Subcutaneous abdominal adipose tissue (tissue), 5 donors: ENCODE measurements at regions not wholly inside any gene's neighbourhood (a gene's known extent, or its start where the extent isn't known, plus 50 kb on each side); places are given as distances from the start of the nearest gene placed in this dataset.

ENCODE experiments used
- H3K27ac ChIP-seq: one replicate; pipeline ENCODE4 v1.7.0; 2013; ENCODE audit warnings: low read depth, mild to moderate bottlenecking, inconsistent platforms, low read length, moderate library complexity
- H3K27me3 ChIP-seq, 5 donors: one replicate each; pipeline ENCODE4 v1.7.0; 2013; ENCODE audit warnings: low read length in 5 of 5, inconsistent platforms in 1 of 5; ENCODE audit not compliant: control insufficient read depth in 5 of 5, insufficient read depth in 4 of 5
- H3K36me3 ChIP-seq, 5 donors: one replicate each; pipeline ENCODE4 v1.7.0; 2013; ENCODE audit warnings: low read length in 5 of 5; ENCODE audit not compliant: control insufficient read depth in 5 of 5, insufficient read depth in 5 of 5
- H3K4me1 ChIP-seq, 5 donors: one replicate each; pipeline ENCODE4 v1.7.0; 2013; ENCODE audit warnings: low read length in 5 of 5, mild to moderate bottlenecking in 3 of 5, moderate library complexity in 1 of 5; ENCODE audit not compliant: control insufficient read depth in 5 of 5, insufficient read depth in 5 of 5
- H3K4me3 ChIP-seq, 5 donors: one replicate each; pipeline ENCODE4 v1.7.0; 2013; ENCODE audit warnings: low read length in 5 of 5, low read depth in 1 of 5
- H3K9ac ChIP-seq, 5 donors: one replicate each; pipeline ENCODE4 v1.7.0; 2013; ENCODE audit warnings: low read length in 5 of 5, mild to moderate bottlenecking in 4 of 5, moderate library complexity in 3 of 5
- H3K9me3 ChIP-seq, 5 donors: one replicate each; pipeline ENCODE4 v1.7.0; 2013; ENCODE audit warnings: low read length in 5 of 5; ENCODE audit not compliant: control insufficient read depth in 5 of 5
- donor health status: healthy.
- donor health status: healthy.
- donor health status: healthy.
- donor health status: healthy.
- donor health status: healthy.

DNA sequence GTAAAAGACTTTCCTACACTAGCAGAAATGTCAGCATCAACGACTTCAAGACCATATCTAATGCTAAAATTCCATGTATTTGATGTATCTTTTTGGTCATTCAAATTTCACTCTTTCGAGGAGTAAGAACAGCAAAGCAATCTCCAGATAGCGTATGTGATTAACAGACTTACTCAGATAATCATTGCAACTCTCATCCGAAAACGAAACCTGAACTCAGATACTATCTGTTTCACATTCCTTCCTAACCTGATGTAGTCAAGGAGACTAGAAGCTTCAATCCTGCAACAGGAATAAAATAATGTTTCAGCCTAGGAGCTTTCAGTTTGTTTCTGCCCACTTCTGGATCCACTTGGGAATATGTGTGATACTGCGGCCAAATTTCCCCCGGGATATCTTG, 286.3 kb downstream of the NUAK1 start:
- no peaks in the 10 kb centered on the region for H3K27me3 ChIP-seq
- H3K4me1 ChIP-seq, result peaks cover 0 to 20% (median 18%) of the 10 kb centered on the region in 5 donors
- H3K27ac ChIP-seq, result no peak overlapping the region
- no peaks in the 10 kb centered on the region for H3K9me3 ChIP-seq
- peak overlapping the region; percentile 11 to 57 (median 41) for H3K4me3 ChIP-seq
- no peaks in the 10 kb centered on the region for H3K36me3 ChIP-seq
- H3K9ac ChIP-seq, result no peak overlapping the region

DNA sequence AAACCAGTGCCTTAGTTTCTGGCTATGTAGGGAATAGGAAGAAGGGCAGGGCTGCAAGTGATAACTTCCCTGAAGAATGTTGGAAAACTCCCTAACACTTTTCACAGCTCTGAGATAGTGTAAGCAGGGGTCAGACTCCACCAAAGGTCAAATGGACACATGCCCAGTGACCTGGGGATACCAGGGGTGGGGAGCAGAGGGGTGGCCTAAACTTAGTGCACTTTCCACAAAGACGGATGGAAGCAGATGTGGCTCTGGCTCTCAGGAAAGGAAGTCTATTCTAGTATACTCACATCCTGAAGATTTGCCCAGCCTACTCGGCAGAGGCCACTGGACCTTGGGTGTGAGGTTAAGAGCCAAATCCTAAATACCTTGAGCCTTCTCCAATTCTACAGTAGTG, 285.8 kb downstream of the NUAK1 start:
- Histone ChIP-seq H3K4me1 (peaks cover 0 to 20% (median 18%) of the 10 kb centered on the region in 5 donors), H3K9me3 (no peaks in the 10 kb centered on the region), H3K27me3 (no peaks in the 10 kb centered on the region), H3K27ac (no peak overlapping the region), H3K36me3 (no peaks in the 10 kb centered on the region), H3K4me3 (peak overlapping the region; percentile 11 to 57 (median 41)), H3K9ac (no peak overlapping the region)

DNA sequence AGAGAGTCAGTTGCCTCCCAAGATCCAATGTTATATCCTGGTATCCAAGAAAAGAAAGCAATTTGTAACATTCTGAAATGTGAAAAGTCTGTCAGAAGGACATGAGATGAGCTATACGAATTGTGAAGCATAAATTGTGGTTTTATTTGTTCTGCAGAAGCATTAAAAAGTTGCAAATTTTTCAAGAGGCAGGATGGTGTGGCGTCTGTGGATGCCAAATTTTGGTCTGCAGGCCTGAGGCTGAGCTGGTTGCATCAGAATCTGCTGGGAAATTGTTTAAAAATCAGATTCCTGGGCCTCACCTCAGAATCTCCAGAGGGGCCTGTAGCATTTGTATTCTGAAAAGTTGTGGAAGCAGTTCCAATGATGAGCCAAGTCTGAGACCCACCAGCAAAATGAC, 284.7 kb downstream of the NUAK1 start:
- no peaks in the 10 kb centered on the region for H3K27me3 ChIP-seq
- H3K27ac ChIP-seq, result no peak overlapping the region
- no peaks in the 10 kb centered on the region for H3K9me3 ChIP-seq
- no peak overlapping the region for H3K9ac ChIP-seq
- no peak overlapping the region for H3K4me3 ChIP-seq
- H3K36me3 ChIP-seq, result no peaks in the 10 kb centered on the region
- H3K4me1 ChIP-seq, result peaks cover 0 to 20% (median 18%) of the 10 kb centered on the region in 5 donors

DNA sequence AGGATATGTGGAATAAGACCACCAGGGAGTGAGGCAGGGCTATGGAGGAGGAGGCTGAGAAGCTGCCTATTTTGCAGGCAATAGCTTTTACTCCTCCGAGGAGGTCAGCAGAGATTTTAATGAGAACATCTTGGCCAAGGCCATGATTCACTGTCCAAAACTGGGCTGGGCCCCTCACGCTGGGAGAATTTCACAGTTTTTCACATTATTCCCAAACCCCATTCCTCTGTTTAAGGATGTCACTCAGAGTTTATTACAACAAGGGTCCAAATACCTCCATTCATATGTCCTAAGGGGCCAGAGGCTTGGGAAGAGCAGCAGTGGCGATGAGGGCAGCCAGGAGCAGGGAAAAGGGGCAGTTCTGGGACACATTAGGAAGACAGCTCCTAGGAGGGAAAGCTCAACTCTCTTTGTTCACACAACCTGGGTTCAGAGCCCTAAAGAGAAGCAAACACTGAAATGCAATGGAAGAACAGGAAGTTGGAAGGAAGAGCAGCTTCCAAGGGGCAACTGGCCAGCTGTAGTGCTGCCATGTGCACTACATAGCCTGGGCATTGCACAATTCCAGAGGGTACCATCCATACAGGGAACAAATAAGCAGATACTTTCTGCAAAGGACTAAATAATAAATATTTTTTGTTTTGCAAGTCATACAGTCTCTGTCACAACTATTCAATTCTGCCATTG, 283.2 kb downstream of the NUAK1 start:
- Histone ChIP-seq H3K27me3 (no peaks in the 10 kb centered on the region), H3K27ac (peak overlapping the region; percentile 32), H3K4me3 (no peak overlapping the region)

DNA sequence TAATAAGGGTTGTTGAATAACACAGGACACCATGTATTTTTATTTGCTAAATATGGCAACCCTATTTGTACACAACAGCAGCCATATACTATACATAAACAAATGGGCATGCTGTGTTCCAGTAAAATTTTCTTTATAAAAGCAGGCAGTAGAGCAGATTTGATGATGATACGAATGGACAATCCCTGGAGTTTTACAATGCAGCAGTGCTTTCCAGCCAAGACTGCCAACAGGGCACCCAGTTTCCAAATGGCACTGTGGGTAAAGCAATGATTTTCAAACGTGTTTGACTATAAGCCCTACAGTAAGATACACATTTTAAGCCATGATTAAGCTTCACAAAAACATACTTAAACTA, 282.7 kb downstream of the NUAK1 start:
- H3K36me3 ChIP-seq, result no peaks in the 10 kb centered on the region
- H3K27ac ChIP-seq, result no peak overlapping the region
- peaks cover 0 to 20% (median 18%) of the 10 kb centered on the region in 5 donors for H3K4me1 ChIP-seq
- H3K9me3 ChIP-seq, result no peaks in the 10 kb centered on the region
- no peaks in the 10 kb centered on the region for H3K27me3 ChIP-seq
- no peak overlapping the region for H3K9ac ChIP-seq
- H3K4me3 ChIP-seq, result no peak overlapping the region

More for the DNA sequence above, 283.2 kb downstream of the NUAK1 start:
- Histone ChIP-seq H3K36me3 (no peaks in the 10 kb centered on the region), H3K4me1 (peaks cover 0 to 20% (median 18%) of the 10 kb centered on the region in 5 donors), H3K9ac (no peak overlapping the region), H3K9me3 (no peaks in the 10 kb centered on the region)

DNA sequence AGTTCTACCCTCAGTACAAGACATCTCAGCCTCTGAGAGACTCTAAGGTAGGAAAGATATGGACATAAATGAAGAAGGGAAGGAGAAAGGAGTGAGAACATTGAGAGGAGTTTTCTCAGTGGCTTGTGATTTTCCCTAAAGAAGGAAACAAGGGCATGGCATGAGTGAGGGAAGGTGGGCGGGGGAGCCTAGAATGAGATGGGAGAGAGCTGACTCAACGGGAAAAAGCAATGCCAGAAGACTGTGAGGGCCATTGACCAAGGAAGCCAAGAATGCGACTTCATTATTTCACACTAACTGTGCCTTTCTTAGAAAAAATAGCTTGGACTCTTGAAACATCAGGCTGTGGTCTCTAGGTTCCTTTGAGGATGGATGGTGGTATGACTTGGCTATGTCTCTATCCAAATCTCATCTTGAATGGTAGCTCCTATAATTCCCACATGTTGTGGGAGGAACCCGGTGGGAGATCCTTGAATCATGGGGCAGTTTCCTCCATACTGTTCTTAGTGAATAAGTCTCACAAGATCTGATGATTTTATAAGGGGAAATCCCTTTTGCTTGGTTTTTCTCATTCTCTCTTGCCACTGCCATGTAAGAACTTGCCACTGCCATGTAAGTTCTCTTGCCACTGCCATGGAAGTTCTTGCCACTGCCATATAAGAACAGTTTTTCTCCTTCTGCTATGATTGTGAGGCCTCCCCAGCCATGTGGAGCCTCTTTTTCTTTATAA, 279.6 kb downstream of the NUAK1 start:
- H3K4me1 ChIP-seq, result peaks cover 0 to 10% (median 7%) of the 10 kb centered on the region in 5 donors
- no peak overlapping the region for H3K4me3 ChIP-seq
- no peaks in the 10 kb centered on the region for H3K27me3 ChIP-seq
- no peaks in the 10 kb centered on the region for H3K36me3 ChIP-seq
- H3K27ac ChIP-seq, result no peak overlapping the region
- peaks cover 0 to 5% (median 0%) of the 10 kb centered on the region in 5 donors for H3K9me3 ChIP-seq
- no peak overlapping the region for H3K9ac ChIP-seq

DNA sequence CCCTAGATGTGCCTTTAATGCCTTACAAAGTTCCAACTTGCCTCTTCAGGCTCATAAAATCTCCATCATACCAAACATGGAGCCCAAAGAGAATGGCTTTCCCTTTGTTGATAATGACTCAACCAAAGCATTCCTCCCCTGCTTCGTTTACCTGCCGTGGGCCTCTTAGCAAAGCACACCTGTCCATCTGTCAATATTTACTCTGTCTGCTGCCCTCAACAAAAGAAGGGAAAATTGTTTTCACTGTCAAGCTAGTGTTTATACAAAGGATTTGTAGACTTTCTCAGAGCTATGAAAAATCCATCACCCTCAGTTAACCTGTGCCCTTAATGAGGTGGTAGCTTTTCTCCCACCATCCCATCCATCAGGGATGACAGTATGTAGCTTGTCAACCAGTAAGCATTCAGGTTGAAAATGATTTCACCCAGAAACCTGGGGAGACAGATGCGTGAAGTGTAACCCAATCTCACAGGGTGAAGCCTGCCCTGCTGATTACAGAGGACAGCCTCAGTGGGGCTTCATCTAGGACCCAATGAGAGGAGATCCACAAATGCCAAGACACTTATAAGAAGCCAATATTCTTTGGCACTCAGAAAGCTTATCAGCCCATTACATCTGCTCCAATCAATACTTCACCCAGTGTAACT, 278.1 kb downstream of the NUAK1 start:
- Histone ChIP-seq H3K27ac (no peak overlapping the region), H3K4me1 (peaks cover 0 to 12% (median 5%) of the 10 kb centered on the region in 5 donors)

DNA sequence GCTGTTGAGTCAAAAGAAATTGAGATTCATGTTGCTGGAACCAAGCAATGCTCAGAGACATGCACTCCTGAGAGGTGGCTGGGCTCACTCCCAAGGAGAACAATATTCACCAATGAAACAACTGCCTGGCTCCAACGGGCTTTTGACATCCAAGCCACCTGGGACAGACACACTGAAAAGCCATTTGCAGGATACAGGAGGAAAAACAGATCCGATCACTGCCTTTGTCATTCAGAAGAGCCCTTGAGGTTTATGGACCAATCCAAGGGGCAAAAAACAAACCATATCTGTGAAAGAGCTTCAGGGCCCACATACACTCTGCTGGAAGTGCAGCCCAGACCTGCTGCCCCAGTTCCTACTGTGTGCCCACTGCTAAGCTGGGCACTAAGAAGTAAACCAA, 277.5 kb downstream of the NUAK1 start:
- Histone ChIP-seq H3K27me3 (no peaks in the 10 kb centered on the region), H3K9ac (no peak overlapping the region), H3K9me3 (peaks cover 0 to 5% (median 0%) of the 10 kb centered on the region in 5 donors), H3K27ac (no peak overlapping the region), H3K4me1 (peaks cover 0 to 6% (median under 1%) of the 10 kb centered on the region in 5 donors), H3K36me3 (no peaks in the 10 kb centered on the region), H3K4me3 (no peak overlapping the region)

More for the DNA sequence above, 278.1 kb downstream of the NUAK1 start:
- Histone ChIP-seq H3K9ac (no peak overlapping the region), H3K9me3 (peaks cover 0 to 5% (median 0%) of the 10 kb centered on the region in 5 donors), H3K4me3 (no peak overlapping the region), H3K27me3 (no peaks in the 10 kb centered on the region), H3K36me3 (no peaks in the 10 kb centered on the region)

DNA sequence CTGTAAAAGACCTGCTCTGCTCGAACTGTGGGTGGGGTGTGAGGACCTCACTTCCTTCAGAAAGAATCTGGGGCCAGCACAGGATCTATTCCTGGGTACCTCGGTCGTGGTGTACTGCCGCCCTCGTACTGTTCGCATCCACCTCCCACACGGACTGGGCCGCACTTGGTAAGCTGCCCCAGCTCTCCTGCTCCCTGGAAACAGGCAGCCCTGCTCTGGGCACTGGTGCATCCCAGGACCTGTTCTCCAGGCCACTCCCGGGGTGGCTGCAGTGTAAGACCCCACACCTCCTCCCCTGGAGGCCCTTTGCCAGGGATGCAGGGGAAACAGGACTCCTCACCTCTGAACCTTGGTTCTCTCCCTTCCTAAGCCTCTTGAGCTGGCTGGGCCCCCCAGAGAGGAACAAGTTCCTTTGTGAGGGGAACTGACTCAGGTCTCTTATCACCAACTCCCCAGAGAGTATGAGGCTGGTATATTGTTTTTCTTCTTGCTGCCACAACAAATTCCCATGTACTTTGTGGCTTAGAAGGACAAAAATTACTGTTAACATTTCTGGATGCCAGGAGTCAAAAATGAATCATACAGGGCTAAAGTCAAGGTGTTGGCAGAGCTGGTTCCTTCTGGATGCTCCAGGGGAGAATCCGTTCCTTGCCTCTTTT, 276.5 kb downstream of the NUAK1 start:
- H3K9ac ChIP-seq, result no peak overlapping the region
- no peak overlapping the region for H3K27ac ChIP-seq
- no peaks in the 10 kb centered on the region for H3K36me3 ChIP-seq
- H3K27me3 ChIP-seq, result no peaks in the 10 kb centered on the region
- H3K4me1 ChIP-seq, result peaks cover 0 to 5% (median 0%) of the 10 kb centered on the region in 5 donors
- no peak overlapping the region for H3K4me3 ChIP-seq
- H3K9me3 ChIP-seq, result peaks cover 0 to 5% (median 0%) of the 10 kb centered on the region in 5 donors
